ENCODE measurements at regions not wholly inside any gene's neighbourhood (a gene's known extent, or its start where the extent isn't known, plus 50 kb on each side); places are given as distances from the start of the nearest gene placed in this dataset.

GRCh38 chr10:81093056-81093455 lies 555.4 kb downstream of the SH2D4B start:
- no peaks in the 10 kb centered on the region for H3K27me3 ChIP-seq (ENCODE audit: insufficient read depth, poor library complexity, severe bottlenecking)
- no peak overlapping the region for H3K27ac ChIP-seq (replicated peaks)
- no peak overlapping the region for H3K4me3 ChIP-seq (replicated peaks; ENCODE audit: insufficient read depth, low read length)
- TF ChIP-seq CTCF (IDR thresholded peaks at IDR 0.05; ENCODE audit: insufficient read depth, low read length), result no peak
- TF ChIP-seq GABPA (IDR thresholded peaks at IDR 0.05; ENCODE audit: low read depth), result no peak
- no peak for TF ChIP-seq SPI1 (IDR thresholded peaks at IDR 0.05; ENCODE audit: borderline replicate concordance, low read depth)
- no peak for TF ChIP-seq REST (IDR thresholded peaks at IDR 0.05; ENCODE audit: insufficient replicate concordance, low read depth)
- no peak for TF ChIP-seq POLR2AphosphoS5 (IDR thresholded peaks at IDR 0.05; ENCODE audit: low read depth)
- no peak for DNase-seq (ENCODE audit: low read depth in 1 of 2, low spot score in 1 of 2)

- Histone ChIP-seq H3K27me3 (ENCODE audit: insufficient read depth, poor library complexity, severe bottlenecking) (no peaks in the 10 kb centered on the region), H3K27ac (replicated peaks) (no peak overlapping the region), H3K4me3 (replicated peaks; ENCODE audit: insufficient read depth, low read length) (no peak overlapping the region)
- DNase-seq (ENCODE audit: low read depth in 1 of 2, low spot score in 1 of 2), result no peak
- no peak for TF ChIP-seq REST (IDR thresholded peaks at IDR 0.05; ENCODE audit: insufficient replicate concordance, low read depth)
- TF ChIP-seq CTCF (IDR thresholded peaks at IDR 0.05; ENCODE audit: insufficient read depth, low read length), result no peak
- no peak for TF ChIP-seq SPI1 (IDR thresholded peaks at IDR 0.05; ENCODE audit: borderline replicate concordance, low read depth)
- TF ChIP-seq POLR2AphosphoS5 (IDR thresholded peaks at IDR 0.05; ENCODE audit: low read depth), result no peak
- TF ChIP-seq GABPA (IDR thresholded peaks at IDR 0.05; ENCODE audit: low read depth), result no peak
Observed at GRCh38 chr10:81095238-81095637, 557.5 kb downstream of the SH2D4B start.

- H3K4me3 ChIP-seq (replicated peaks; ENCODE audit: insufficient read depth, low read length), result no peak overlapping the region
- DNase-seq (ENCODE audit: low read depth in 1 of 2, low spot score in 1 of 2), result no peak
- peaks cover 2% of the 10 kb centered on the region for H3K27me3 ChIP-seq (ENCODE audit: insufficient read depth, poor library complexity, severe bottlenecking)
- H3K27ac ChIP-seq (replicated peaks), result no peak overlapping the region
- no peak for TF ChIP-seq REST (IDR thresholded peaks at IDR 0.05; ENCODE audit: insufficient replicate concordance, low read depth)
- TF ChIP-seq CTCF (IDR thresholded peaks at IDR 0.05; ENCODE audit: insufficient read depth, low read length), result no peak
- no peak for TF ChIP-seq SPI1 (IDR thresholded peaks at IDR 0.05; ENCODE audit: borderline replicate concordance, low read depth)
- TF ChIP-seq GABPA (IDR thresholded peaks at IDR 0.05; ENCODE audit: low read depth), result no peak
- no peak for TF ChIP-seq POLR2AphosphoS5 (IDR thresholded peaks at IDR 0.05; ENCODE audit: low read depth)
Observed at GRCh38 chr10:81096558-81096957, 558.9 kb downstream of the SH2D4B start.

Measured in HL-60 (cell line).